K562 (cell line): ENCODE measurements at regions not wholly inside any gene's neighbourhood (a gene's known extent, or its start where the extent isn't known, plus 50 kb on each side); places are given as distances from the start of the nearest gene placed in this dataset.

Experiments
- SPI1 ChIP-seq: IDR thresholded peaks from 2 replicates; pipeline ENCODE4 v1.6.1; 2011; ENCODE audit warnings: low read depth, low read length, control low read depth, borderline replicate concordance
- ZBTB40 ChIP-seq, 2 experiments: fragments of 450-650 bp in 1 of 2; sonication (generic) in 1 of 2; formaldehyde crosslinking in 1 of 2; IDR thresholded peaks; 2 replicates each; pipeline versions ENCODE4 v1.7.1 to v1.9.0; 2016 to 2022; ENCODE audit warnings: inconsistent platforms in 1 of 2, mild to moderate bottlenecking in 1 of 2, missing genetic modification reagents in 1 of 2

DNA sequence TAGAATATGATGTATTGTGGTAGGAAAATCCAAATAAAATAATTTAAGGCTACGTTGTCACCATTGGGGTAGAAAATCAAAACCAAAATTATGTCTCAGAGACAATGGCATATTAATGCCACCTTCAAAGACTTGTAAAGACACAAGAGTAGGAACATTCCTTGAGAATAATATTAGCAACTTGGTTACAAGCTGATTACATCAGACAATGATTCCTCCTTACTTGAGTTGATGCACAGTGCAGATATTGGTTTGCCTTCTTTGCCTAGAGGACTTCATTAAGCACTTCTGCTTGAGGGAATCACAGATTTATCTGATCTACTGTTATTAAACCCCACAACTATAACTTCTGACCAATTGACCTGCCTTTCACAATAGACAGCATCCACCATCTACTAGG, 500.2 kb downstream of the CDH9 start:
- TF ChIP-seq SPI1 (no peak), ZBTB40 (IDR thresholded peaks at IDR 0.05) (no peak), ZBTB40 (CRISPR knock-in tag; IDR thresholded peaks at IDR 0.05) (no peak)
